IPS-20b (cell line): ENCODE measurements at regions not wholly inside any gene's neighbourhood (a gene's known extent, or its start where the extent isn't known, plus 50 kb on each side); places are given as distances from the start of the nearest gene placed in this dataset.

Experiments used
- H3K27ac ChIP-seq: one replicate; pipeline ENCODE4 v1.5.1; 2013; ENCODE audit warnings: low read length
- H3K27me3 ChIP-seq: 2 replicates; pipeline ENCODE4 v1.6.1; 2013; ENCODE audit warnings: mild to moderate bottlenecking, low read length, inconsistent platforms; ENCODE audit not compliant: insufficient read depth
- H3K36me3 ChIP-seq: 2 replicates; pipeline ENCODE4 v1.6.1; 2013; ENCODE audit warnings: low read depth, mild to moderate bottlenecking, inconsistent platforms, low read length, moderate library complexity; ENCODE audit not compliant: insufficient read depth
- H3K4me1 ChIP-seq: 2 replicates; pipeline ENCODE4 v1.6.1; 2013; ENCODE audit warnings: mild to moderate bottlenecking, control low read depth, inconsistent platforms, low read length, moderate library complexity; ENCODE audit not compliant: insufficient read depth
- H3K4me3 ChIP-seq: 2 replicates; pipeline ENCODE4 v1.5.1; 2013; ENCODE audit warnings: mild to moderate bottlenecking, low read length, inconsistent platforms
- H3K9ac ChIP-seq: 2 replicates; pipeline ENCODE4 v1.6.1; 2013; ENCODE audit warnings: low read depth, mild to moderate bottlenecking, inconsistent platforms, low read length, moderate library complexity
- H3K9me3 ChIP-seq: 2 replicates; pipeline ENCODE4 v1.6.1; 2013; ENCODE audit warnings: mild to moderate bottlenecking, low read depth, low read length, inconsistent platforms; ENCODE audit not compliant: insufficient read depth

DNA sequence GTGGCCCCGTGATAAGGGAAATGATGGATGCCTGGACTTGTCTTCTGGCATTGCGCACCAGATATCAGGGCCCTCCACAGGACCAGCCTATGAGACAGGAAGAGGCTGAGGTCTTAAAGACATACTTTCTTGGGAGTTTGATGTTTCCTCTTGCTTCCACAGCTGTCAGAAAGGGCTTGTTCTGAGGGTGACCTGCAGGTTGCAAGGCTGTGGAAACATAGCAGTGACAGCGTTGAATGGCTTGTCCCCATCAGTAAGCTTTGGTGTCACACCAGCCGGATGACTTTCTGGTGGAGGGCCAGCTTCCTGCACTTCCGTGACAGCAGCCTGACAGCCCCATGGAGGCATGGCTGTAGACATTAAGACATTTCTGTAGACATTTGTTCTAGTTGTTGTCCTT, 143.2 kb downstream of the C9orf152 start:
- Histone ChIP-seq H3K27me3 (no peaks in the 10 kb centered on the region), H3K9ac (no peak overlapping the region), H3K36me3 (no peaks in the 10 kb centered on the region), H3K9me3 (no peaks in the 10 kb centered on the region), H3K27ac (no peak overlapping the region), H3K4me3 (no peak overlapping the region), H3K4me1 (peaks cover 12% of the 10 kb centered on the region; the same call in 1 of the 2 replicates)

DNA sequence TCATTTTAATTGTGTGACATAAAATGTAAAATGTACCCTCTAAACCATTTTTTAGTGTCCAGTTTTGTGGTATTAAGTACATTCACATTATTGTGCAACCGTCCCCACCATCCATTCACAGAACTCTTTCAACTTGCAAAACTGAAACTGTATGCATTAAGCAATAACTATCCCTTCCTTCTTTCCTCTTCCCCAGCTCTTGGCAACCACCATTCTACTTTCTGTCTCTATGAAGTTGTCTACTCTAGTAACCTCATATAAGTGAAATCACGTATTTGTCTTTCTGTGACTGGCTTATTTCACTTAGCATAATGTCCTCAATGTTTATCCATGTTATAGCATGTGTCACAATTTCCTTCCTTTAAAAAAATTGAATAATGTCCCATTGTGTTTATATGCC, 142.4 kb downstream of the C9orf152 start:
- Histone ChIP-seq H3K9me3 (no peaks in the 10 kb centered on the region), H3K27me3 (no peaks in the 10 kb centered on the region), H3K36me3 (no peaks in the 10 kb centered on the region), H3K27ac (no peak overlapping the region), H3K4me1 (peaks cover 12% of the 10 kb centered on the region; the same call in 1 of the 2 replicates), H3K4me3 (no peak overlapping the region), H3K9ac (no peak overlapping the region)

DNA sequence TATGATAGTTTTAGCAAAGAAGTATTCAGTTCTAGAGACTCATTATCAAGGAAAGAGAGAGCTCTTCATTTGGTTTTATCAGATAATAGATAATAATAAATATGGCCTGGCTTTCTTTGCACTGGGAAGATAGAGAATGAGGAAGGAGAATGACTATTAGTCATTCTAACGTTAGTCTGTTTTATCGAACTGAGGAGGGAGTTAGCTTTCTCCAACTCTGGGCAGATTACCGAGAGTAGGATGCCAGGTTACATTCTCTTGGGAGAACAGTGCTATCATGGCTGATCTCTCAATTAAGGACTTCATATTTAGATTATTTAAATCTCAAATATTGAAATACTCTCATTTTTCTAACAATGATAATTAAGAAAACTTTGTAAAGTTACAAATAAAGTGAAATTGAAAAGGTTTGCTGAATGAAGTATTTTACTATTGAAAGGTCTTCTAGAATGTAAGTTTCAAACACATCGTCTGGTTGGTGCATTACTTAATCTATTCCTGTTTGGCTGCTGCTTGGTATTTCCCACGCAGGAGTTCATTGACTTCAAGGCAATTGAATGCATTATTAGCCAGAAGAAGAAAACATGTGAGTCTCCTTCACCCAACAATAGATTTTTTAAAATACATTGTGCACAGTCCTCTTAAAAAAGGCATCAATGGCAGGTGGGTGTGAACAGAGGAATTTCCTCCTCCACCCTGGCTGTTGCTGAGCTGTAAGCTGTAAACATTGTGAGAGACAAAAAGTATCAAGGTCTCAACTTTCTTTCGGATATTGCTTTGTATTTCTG, 140.8 kb downstream of the C9orf152 start:
- no peak overlapping the region for H3K27ac ChIP-seq
- no peaks in the 10 kb centered on the region for H3K36me3 ChIP-seq
- no peak overlapping the region for H3K9ac ChIP-seq
- no peaks in the 10 kb centered on the region for H3K27me3 ChIP-seq
- no peak overlapping the region for H3K4me3 ChIP-seq
- no peaks in the 10 kb centered on the region for H3K9me3 ChIP-seq
- H3K4me1 ChIP-seq, result peaks cover 12% of the 10 kb centered on the region; the same call in 1 of the 2 replicates

DNA sequence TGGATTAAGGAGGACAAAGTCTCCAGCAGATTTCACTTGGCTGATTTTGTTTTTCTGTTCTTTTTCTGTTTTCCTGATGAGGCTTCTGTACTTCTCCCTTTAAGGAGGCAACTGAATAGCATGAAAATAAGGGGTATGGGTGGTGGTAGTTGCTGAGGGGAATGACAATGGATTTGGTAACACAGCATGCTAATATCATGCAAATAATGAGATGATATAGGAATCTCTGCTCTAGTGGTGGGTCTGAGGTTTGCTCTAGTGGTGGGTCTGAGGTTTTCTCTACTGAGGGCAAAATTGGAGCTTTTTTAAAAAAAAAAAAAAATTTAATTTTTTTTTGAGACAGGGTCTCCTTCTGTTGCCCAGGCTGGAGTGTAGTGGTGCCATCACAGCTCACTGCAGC, 139.7 kb downstream of the C9orf152 start:
- Histone ChIP-seq H3K9me3 (no peaks in the 10 kb centered on the region), H3K4me1 (peaks cover 12% of the 10 kb centered on the region; the same call in 1 of the 2 replicates), H3K27ac (no peak overlapping the region), H3K9ac (no peak overlapping the region), H3K27me3 (no peaks in the 10 kb centered on the region), H3K36me3 (no peaks in the 10 kb centered on the region), H3K4me3 (no peak overlapping the region)

DNA sequence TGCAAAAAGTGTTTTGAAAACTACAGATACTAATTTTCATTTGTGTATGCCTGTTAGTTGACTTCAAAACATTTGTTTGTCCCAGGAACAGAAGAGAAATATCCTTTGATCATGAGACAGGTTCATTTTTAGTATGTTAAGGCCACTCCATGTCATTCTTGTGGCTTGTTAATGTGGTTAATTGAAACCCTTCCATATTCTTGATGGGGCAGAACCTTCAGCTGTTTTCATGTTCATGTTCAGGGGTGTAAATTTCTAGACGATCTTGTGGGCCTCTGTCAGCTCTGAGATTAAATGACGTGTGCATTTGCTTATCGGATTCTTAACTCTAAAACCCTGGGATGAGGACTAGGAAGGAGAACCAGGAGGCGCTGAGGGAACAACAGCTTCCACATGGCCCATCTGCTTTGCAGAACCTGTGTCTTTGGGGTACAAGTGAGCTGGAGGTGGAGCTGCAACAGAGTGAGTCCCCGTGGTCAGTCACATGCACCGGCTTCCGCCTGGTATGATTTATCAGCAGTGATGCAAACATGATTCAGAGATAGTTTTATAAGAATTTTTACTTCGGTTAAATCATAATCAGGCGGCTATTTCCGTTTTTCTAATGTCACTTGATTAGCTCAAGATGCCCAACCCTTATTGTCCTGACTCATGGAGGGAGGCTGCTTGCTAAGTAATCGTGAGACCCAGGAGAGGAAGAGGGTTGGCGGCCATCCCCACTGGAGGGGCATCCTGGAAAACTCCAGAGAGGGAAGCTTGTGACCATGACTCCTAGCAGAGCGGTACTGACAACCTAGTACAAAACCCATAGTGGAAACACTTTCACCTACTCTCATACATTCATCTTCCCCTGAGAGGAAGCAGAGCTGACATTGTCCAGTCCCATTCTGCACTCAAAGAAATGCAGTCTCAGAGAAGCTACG, 138.4 kb downstream of the C9orf152 start:
- Histone ChIP-seq H3K27me3 (no peaks in the 10 kb centered on the region), H3K9ac (no peak overlapping the region), H3K4me1 (peaks cover 12% of the 10 kb centered on the region; the same call in 1 of the 2 replicates), H3K9me3 (no peaks in the 10 kb centered on the region), H3K4me3 (no peak overlapping the region), H3K27ac (no peak overlapping the region), H3K36me3 (no peaks in the 10 kb centered on the region)

DNA sequence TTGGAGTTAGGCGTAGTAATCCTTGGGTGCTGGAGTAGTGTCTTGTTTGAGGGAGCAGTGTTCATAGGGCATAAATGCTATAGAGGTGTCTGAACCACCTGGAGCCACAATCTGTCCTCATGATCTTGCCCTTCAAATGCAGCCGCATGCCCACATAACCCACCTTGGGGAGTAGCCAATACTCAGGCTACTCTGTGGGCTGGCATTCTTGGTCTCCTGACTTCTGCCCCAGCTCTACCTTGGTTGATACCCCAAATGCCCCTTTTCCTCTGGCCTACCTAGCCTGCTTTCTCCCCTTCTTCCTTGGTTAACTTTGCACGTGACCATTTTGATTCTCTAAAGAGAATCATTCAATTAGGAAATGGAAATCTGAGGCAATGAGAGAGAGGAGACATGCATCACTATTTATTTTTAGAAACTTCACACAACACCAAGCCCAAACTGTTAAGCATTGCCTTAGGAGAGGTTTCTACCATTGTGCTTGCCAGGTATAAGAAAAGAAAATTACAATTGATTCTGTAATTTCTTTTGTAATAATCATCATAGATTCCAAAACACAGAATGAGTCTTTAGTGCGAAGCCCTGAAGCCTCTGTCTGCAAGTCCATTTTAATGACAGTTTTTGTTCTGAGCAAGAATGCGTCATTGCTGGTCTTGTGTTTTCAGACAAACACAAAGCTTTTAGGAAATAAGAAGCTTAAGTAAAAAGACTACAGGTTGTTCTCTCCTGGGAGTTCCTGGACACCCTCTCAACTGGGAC, 135.2 kb downstream of the C9orf152 start:
- Histone ChIP-seq H3K27me3 (no peaks in the 10 kb centered on the region), H3K9ac (no peak overlapping the region), H3K9me3 (no peaks in the 10 kb centered on the region), H3K27ac (no peak overlapping the region), H3K4me3 (no peak overlapping the region), H3K36me3 (no peaks in the 10 kb centered on the region), H3K4me1 (peaks cover 4% of the 10 kb centered on the region; the same call in 1 of the 2 replicates)

DNA sequence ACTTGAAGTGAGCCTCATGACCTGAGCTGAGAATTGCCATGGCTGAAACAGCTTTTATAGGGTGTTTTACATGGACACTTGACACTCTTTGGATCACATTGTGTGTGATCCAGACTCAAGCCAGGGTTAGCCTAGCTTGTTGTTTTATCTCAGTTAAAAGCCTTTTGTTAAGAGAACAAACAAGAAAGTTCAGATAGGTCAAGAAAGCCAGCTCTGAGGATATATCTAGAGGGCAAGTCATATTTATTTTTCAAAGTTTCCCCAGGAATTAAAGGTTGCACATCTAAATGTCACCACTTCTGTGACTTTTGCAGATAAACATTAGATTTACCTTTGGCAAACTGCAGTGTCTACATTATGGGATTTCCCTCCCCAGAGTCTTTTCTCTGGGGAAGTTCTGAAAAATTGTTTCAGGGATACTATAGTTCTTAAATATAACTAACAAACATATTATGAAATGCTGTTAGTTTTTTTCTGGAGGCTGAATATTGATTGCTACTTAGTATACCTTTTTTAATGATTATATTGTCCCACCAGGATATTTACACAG, 134.5 kb downstream of the C9orf152 start:
- Histone ChIP-seq H3K36me3 (no peaks in the 10 kb centered on the region), H3K9ac (no peak overlapping the region), H3K9me3 (no peaks in the 10 kb centered on the region), H3K4me3 (no peak overlapping the region), H3K27me3 (no peaks in the 10 kb centered on the region), H3K27ac (no peak overlapping the region), H3K4me1 (no peaks in the 10 kb centered on the region)

DNA sequence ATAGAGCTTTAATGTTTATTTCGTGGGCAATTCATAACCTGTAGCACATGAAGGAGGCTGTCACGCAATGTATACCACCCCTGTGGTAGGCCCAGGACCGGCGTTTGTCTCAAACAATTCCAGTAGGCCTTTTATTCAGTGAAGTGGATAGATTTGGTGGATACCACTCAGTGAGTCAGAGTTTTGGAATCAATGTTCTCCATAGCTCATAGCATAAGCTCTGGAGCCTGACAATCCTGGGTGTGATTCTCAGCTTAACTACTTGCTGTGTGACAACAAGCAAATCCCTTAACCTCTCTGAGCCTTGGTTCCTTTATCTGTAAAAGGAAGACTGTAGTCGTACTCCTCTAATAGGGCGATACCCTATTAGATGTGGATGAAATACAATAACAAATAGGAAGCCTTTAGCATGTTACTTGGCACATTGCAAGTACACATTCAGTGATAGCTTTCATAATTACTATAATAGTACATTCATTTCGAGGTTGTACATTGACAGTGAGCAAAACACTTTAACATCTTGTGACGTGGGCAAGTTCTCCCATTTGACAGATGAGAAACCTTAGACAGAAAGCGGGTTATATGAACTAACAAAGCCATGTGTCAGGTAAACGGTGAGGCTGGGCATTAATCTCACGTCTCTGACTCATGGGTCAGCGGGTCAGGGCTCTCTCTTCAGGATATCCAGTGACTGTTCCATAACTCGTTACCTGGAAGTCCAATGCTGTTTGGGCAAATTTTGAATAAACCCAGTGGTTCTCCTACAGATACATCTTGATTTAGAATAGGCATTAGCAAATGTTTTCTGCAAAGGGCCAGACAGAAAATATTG, 130.8 kb downstream of the C9orf152 start:
- no peak overlapping the region for H3K27ac ChIP-seq
- H3K9me3 ChIP-seq, result no peaks in the 10 kb centered on the region
- no peaks in the 10 kb centered on the region; the same call in 1 of the 2 replicates for H3K4me1 ChIP-seq
- no peaks in the 10 kb centered on the region for H3K27me3 ChIP-seq
- no peak overlapping the region for H3K4me3 ChIP-seq
- H3K9ac ChIP-seq, result no peak overlapping the region
- H3K36me3 ChIP-seq, result no peaks in the 10 kb centered on the region

DNA sequence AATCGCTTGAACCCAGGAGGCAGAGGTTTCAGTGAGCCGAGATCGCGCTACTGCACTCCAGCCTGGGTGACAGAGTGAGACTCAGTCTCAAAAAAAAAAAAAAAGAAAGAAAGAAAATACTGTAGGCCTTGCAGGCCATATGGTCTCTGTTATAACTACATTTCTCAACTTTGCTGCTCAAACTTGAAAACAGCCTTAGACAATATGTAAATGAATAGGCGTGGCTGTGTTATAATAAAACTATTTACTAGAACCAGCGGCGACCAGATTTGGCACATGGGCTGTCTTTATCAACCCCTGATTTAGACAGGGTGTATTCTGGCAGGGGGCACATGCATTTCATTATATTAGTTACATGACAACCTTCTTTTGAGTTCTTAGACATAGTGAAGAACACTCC, 130.0 kb downstream of the C9orf152 start:
- Histone ChIP-seq H3K9ac (no peak overlapping the region), H3K27ac (no peak overlapping the region), H3K27me3 (no peaks in the 10 kb centered on the region), H3K4me1 (no peaks in the 10 kb centered on the region; the same call in 1 of the 2 replicates), H3K9me3 (no peaks in the 10 kb centered on the region), H3K36me3 (no peaks in the 10 kb centered on the region), H3K4me3 (no peak overlapping the region)

DNA sequence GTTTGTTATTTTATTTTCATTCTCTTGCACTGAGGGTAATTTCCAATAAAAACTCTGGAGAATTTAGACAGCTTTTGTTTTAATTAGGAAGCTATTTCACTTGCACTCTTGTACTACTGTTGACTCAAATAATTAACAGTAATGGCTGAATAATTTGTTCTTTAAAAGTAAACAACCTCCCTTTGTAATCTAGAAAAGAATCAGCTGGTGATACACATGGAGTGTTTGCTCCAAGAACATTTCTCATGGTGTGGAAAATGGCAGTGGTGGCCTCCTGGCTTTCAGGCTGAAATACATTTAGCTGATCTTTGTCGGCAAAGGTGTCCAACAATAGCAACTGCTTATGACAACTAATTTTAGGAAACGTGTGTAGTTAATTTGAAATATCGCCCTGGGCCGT, 129.4 kb downstream of the C9orf152 start:
- H3K9me3 ChIP-seq, result no peaks in the 10 kb centered on the region
- no peak overlapping the region for H3K27ac ChIP-seq
- no peaks in the 10 kb centered on the region for H3K36me3 ChIP-seq
- no peak overlapping the region for H3K9ac ChIP-seq
- H3K27me3 ChIP-seq, result no peaks in the 10 kb centered on the region
- H3K4me1 ChIP-seq, result no peaks in the 10 kb centered on the region; the same call in 1 of the 2 replicates
- H3K4me3 ChIP-seq, result no peak overlapping the region
